Keratinocyte (primary cell): ENCODE measurements at regions not wholly inside any gene's neighbourhood (a gene's known extent, or its start where the extent isn't known, plus 50 kb on each side); places are given as distances from the start of the nearest gene placed in this dataset.

ENCODE experiments used
- CTCF ChIP-seq, 3 experiments: IDR thresholded peaks in 1 of 3; conservative IDR thresholded peaks in 1 of 3; optimal IDR thresholded peaks in 1 of 3; 2 replicates in 2 of 3; 3 replicates in 1 of 3; pipeline versions ENCODE3 to v1.5.1; 2011; ENCODE audit warnings: low read length in 3 of 3, mild to moderate bottlenecking in 3 of 3, moderate library complexity in 2 of 3, control low read depth in 1 of 3, inconsistent platforms in 1 of 3; ENCODE audit not compliant: insufficient read depth in 2 of 3; ENCODE audit errors: extremely low read depth in 1 of 3
- EZH2 ChIP-seq: IDR thresholded peaks from one replicate; pipeline ENCODE4 v1.6.1; 2012; ENCODE audit warnings: inconsistent platforms, mild to moderate bottlenecking, low read length, moderate library complexity

- TF ChIP-seq CTCF (optimal IDR thresholded peaks at IDR 0.05 in 1 of 3, IDR thresholded peaks at IDR 0.05 in 1 of 3, conservative IDR thresholded peaks at IDR 0.05 in 1 of 3; ENCODE audit: extremely low read depth in 1 of 3, insufficient read depth in 2 of 3, low read length in 3 of 3) (no peak), EZH2 (no peak)
These were observed 167.3 kb upstream of the THBS1 start for GRCh38 chr15:39413558-39413957.
